WTC11 (cell line): ENCODE measurements at regions not wholly inside any gene's neighbourhood (a gene's known extent, or its start where the extent isn't known, plus 50 kb on each side); places are given as distances from the start of the nearest gene placed in this dataset.

ENCODE experiments used
- CTCF ChIP-seq: fragments of 200-600 bp; IDR thresholded peaks from 2 replicates; pipeline ENCODE4 v1.8.0; 2022; ENCODE audit warnings: antibody characterized with exemption
- GABPB1 ChIP-seq: sonication (generic); formaldehyde crosslinking; IDR thresholded peaks from 2 replicates; pipeline ENCODE4 v1.8.1; 2023; ENCODE audit warnings: mild to moderate bottlenecking, missing genetic modification reagents

- TF ChIP-seq GABPB1 (CRISPR knock-in tag) (no peak), CTCF (no peak)
Observed at GRCh38 chr9:31089549-31090221, 1294.8 kb upstream of the ACO1 start.
